ENCODE measurements at regions not wholly inside any gene's neighbourhood (a gene's known extent, or its start where the extent isn't known, plus 50 kb on each side); places are given as distances from the start of the nearest gene placed in this dataset.

DNA sequence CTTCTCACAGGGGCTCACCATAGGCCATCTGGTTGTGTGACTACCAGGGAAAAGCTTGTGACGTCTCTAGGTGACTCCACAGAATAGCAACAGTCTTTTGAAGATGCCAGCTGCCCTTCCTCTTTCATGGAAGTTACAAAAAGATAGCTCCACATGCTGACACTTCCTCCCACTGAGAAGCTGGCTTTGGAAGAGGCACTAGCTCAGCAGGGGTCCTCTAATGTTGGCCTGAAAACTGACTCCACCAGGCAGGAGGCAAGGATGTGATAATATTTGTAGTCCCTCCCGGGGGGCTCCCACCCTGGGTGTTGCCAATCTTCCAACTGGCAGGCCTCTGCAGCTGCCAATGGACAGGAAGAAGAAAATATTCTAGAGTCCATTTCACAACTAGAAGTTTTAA lies 343.5 kb downstream of the NEK10 start:
- peaks cover 21% of the 10 kb centered on the region for H3K9me3 Mint-ChIP-seq
- TF ChIP-seq ZNF423 (CRISPR knock-in tag; IDR thresholded peaks at IDR 0.05) = peak; percentile 95
- TF ChIP-seq, protein P1, sequence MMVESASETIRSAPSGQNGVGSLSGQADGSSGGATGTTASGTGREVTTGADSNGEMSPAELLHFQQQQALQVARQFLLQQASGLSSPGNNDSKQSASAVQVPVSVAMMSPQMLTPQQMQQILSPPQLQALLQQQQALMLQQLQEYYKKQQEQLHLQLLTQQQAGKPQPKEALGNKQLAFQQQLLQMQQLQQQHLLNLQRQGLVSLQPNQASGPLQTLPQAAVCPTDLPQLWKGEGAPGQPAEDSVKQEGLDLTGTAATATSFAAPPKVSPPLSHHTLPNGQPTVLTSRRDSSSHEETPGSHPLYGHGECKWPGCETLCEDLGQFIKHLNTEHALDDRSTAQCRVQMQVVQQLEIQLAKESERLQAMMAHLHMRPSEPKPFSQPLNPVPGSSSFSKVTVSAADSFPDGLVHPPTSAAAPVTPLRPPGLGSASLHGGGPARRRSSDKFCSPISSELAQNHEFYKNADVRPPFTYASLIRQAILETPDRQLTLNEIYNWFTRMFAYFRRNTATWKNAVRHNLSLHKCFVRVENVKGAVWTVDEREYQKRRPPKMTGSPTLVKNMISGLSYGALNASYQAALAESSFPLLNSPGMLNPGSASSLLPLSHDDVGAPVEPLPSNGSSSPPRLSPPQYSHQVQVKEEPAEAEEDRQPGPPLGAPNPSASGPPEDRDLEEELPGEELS (CRISPR knock-in tag; IDR thresholded peaks at IDR 0.05) = peak; percentile 29; the same call in 1 of the 2 replicates
- TF ChIP-seq, protein P2, sequence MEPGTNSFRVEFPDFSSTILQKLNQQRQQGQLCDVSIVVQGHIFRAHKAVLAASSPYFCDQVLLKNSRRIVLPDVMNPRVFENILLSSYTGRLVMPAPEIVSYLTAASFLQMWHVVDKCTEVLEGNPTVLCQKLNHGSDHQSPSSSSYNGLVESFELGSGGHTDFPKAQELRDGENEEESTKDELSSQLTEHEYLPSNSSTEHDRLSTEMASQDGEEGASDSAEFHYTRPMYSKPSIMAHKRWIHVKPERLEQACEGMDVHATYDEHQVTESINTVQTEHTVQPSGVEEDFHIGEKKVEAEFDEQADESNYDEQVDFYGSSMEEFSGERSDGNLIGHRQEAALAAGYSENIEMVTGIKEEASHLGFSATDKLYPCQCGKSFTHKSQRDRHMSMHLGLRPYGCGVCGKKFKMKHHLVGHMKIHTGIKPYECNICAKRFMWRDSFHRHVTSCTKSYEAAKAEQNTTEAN (CRISPR knock-in tag; IDR thresholded peaks at IDR 0.05) = no peak
- ATAC-seq (no peak; the same call in 1 of the 2 replicates), DNase-seq (ENCODE audit: low spot score) (peak; percentile 14)
- peaks cover 39% of the 10 kb centered on the region for H3K4me1 Mint-ChIP-seq
- ChIA-PET POLR2A (interaction anchor here (0.6 kb wide), 1 partner anchor 1914 kb away, joined by 8 read pairs; no protein-coding TSS in a partner anchor), CTCF (interaction anchor here (1.2 to 1.6 kb wide), 2 partner anchors 80 to 228 kb away, joined by 3 to 7 read pairs; no protein-coding TSS in a partner anchor)
- no peak overlapping the region for H3K4me3 Mint-ChIP-seq
- peak overlapping the region; percentile 35; the same call in 1 of the 2 replicates for H3K27ac Mint-ChIP-seq
- H3K27me3 Mint-ChIP-seq (ENCODE audit: low read depth) = peaks cover 2% of the 10 kb centered on the region; the same call in 1 of the 2 replicates
- H3K36me3 Mint-ChIP-seq = peaks cover 11% of the 10 kb centered on the region

DNA sequence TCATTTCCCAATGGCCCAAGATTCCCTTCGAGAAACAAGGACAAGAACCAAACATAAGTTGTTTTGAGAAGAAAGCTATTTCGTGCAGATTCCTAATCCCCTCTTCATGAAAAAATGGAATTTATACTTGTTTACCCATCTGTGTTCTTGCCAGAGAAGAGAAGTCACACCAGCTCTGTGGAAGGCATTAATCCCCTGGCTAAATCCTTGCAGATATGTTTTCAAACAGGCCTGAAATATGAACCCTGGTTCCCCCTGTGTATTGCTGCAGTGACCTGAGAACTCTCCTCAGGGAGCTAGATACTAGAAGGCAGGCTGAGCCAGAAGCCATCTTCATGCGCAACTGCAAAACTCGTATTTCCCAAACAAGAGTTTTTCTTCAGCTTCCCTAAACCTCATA lies 337.7 kb downstream of the NEK10 start:
- peaks cover 24% of the 10 kb centered on the region for H3K36me3 Mint-ChIP-seq
- CTCF ChIA-PET = interaction anchor here (1.4 kb wide), 1 partner anchor 9 kb away, joined by 7 read pairs; no protein-coding TSS in a partner anchor
- no peak overlapping the region for H3K27ac Mint-ChIP-seq
- ATAC-seq = no peak
- H3K4me3 Mint-ChIP-seq = no peak overlapping the region
- H3K4me1 Mint-ChIP-seq = peaks cover 14% of the 10 kb centered on the region
- peaks cover 2% of the 10 kb centered on the region; the same call in 1 of the 2 replicates for H3K27me3 Mint-ChIP-seq (ENCODE audit: low read depth)
- POLR2A ChIA-PET = interaction anchor here (0.5 kb wide), 1 partner anchor 17 kb away, joined by 5 read pairs; no protein-coding TSS in a partner anchor
- DNase-seq (ENCODE audit: low spot score) = no peak
- H3K9me3 Mint-ChIP-seq = peaks cover 37% of the 10 kb centered on the region
- TF ChIP-seq, protein P3, sequence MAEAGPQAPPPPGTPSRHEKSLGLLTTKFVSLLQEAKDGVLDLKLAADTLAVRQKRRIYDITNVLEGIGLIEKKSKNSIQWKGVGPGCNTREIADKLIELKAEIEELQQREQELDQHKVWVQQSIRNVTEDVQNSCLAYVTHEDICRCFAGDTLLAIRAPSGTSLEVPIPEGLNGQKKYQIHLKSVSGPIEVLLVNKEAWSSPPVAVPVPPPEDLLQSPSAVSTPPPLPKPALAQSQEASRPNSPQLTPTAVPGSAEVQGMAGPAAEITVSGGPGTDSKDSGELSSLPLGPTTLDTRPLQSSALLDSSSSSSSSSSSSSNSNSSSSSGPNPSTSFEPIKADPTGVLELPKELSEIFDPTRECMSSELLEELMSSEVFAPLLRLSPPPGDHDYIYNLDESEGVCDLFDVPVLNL (CRISPR knock-in tag; IDR thresholded peaks at IDR 0.05; ENCODE audit: borderline replicate concordance, low read depth) = no peak
- no peak for TF ChIP-seq GRHL2 (CRISPR knock-in tag; IDR thresholded peaks at IDR 0.05; ENCODE audit: insufficient replicate concordance, severe bottlenecking)
- TF ChIP-seq NFATC4 (CRISPR knock-in tag; IDR thresholded peaks at IDR 0.05) = no peak
- TF ChIP-seq ZBTB21 (CRISPR knock-in tag; IDR thresholded peaks at IDR 0.05; ENCODE audit: borderline replicate concordance) = no peak
- TF ChIP-seq, protein P4, sequence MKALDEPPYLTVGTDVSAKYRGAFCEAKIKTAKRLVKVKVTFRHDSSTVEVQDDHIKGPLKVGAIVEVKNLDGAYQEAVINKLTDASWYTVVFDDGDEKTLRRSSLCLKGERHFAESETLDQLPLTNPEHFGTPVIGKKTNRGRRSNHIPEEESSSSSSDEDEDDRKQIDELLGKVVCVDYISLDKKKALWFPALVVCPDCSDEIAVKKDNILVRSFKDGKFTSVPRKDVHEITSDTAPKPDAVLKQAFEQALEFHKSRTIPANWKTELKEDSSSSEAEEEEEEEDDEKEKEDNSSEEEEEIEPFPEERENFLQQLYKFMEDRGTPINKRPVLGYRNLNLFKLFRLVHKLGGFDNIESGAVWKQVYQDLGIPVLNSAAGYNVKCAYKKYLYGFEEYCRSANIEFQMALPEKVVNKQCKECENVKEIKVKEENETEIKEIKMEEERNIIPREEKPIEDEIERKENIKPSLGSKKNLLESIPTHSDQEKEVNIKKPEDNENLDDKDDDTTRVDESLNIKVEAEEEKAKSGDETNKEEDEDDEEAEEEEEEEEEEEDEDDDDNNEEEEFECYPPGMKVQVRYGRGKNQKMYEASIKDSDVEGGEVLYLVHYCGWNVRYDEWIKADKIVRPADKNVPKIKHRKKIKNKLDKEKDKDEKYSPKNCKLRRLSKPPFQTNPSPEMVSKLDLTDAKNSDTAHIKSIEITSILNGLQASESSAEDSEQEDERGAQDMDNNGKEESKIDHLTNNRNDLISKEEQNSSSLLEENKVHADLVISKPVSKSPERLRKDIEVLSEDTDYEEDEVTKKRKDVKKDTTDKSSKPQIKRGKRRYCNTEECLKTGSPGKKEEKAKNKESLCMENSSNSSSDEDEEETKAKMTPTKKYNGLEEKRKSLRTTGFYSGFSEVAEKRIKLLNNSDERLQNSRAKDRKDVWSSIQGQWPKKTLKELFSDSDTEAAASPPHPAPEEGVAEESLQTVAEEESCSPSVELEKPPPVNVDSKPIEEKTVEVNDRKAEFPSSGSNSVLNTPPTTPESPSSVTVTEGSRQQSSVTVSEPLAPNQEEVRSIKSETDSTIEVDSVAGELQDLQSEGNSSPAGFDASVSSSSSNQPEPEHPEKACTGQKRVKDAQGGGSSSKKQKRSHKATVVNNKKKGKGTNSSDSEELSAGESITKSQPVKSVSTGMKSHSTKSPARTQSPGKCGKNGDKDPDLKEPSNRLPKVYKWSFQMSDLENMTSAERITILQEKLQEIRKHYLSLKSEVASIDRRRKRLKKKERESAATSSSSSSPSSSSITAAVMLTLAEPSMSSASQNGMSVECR (CRISPR knock-in tag; IDR thresholded peaks at IDR 0.05; ENCODE audit: borderline replicate concordance) = no peak
- TF ChIP-seq FOXP1 (CRISPR knock-in tag; IDR thresholded peaks at IDR 0.05; ENCODE audit: borderline replicate concordance) = no peak
- TF ChIP-seq, protein P5, sequence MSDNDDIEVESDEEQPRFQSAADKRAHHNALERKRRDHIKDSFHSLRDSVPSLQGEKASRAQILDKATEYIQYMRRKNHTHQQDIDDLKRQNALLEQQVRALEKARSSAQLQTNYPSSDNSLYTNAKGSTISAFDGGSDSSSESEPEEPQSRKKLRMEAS (CRISPR knock-in tag; IDR thresholded peaks at IDR 0.05) = no peak
- TF ChIP-seq IRF2 (CRISPR knock-in tag; IDR thresholded peaks at IDR 0.05; ENCODE audit: borderline replicate concordance, low read depth) = no peak
- TF ChIP-seq, protein P6, sequence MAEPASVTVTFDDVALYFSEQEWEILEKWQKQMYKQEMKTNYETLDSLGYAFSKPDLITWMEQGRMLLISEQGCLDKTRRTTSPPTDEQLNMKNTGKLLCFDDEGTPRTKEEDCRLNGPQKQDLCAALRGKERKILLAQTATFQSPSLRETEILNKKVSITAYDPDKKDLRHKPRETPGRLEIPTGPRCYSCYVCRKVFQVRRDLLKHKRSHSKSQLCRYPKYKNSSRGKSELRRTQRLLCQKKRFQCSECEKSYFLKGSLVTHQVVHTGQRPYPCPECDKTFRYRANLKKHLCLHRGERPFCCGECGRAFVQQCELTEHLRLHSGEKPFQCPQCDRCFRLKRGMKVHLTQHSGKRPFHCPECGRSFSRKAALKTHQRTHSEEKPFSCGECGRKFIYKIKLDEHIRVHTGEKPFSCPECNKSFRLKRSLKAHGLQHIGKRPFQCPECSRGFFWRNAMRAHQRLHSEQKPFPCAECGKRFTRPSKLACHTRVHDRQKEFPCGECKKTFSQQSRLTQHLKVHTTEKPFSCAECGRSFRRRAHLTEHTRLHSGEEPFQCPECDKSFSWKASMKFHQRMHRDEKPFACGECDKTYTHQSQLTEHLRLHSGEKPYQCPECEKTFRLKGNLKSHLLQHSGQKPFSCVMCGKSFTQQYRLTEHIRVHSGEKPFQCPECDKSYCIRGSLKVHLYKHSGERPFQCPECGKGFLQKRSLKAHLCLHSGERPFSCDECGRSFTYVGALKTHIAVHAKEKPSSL (CRISPR knock-in tag; conservative IDR thresholded peaks at IDR 0.05) = no peak
- TF ChIP-seq CREM (CRISPR knock-in tag; IDR thresholded peaks at IDR 0.05) = no peak
- TF ChIP-seq, protein P7, sequence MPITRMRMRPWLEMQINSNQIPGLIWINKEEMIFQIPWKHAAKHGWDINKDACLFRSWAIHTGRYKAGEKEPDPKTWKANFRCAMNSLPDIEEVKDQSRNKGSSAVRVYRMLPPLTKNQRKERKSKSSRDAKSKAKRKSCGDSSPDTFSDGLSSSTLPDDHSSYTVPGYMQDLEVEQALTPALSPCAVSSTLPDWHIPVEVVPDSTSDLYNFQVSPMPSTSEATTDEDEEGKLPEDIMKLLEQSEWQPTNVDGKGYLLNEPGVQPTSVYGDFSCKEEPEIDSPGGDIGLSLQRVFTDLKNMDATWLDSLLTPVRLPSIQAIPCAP (CRISPR knock-in tag; IDR thresholded peaks at IDR 0.05) = no peak
- no peak for TF ChIP-seq ZNF396 (CRISPR knock-in tag; IDR thresholded peaks at IDR 0.05; ENCODE audit: borderline replicate concordance)
- no peak for TF ChIP-seq NFYB (CRISPR knock-in tag; conservative IDR thresholded peaks at IDR 0.05; ENCODE audit: low read depth)
- TF ChIP-seq PRRX2 (CRISPR knock-in tag; IDR thresholded peaks at IDR 0.05) = no peak

Measured in WTC11 (cell line).